ENCODE measurements at regions not wholly inside any gene's neighbourhood (a gene's known extent, or its start where the extent isn't known, plus 50 kb on each side); places are given as distances from the start of the nearest gene placed in this dataset.

GRCh38 chr22:49226096-49226495 lies 601.6 kb downstream of the BRD1 start:
- no peaks in the 10 kb centered on the region for H3K36me3 ChIP-seq
- no peaks in the 10 kb centered on the region for H3K9me3 ChIP-seq
- intact Hi-C loops (cut with DNase I), result no loop called here
- ATAC-seq, result no peak
- DNase-seq, result no peak
- no peak for TF ChIP-seq CTCF (IDR thresholded peaks at IDR 0.05)
- H3K4me3 ChIP-seq, result no peak overlapping the region
- H3K27me3 ChIP-seq, result no peaks in the 10 kb centered on the region
- no peaks in the 10 kb centered on the region for H3K4me1 ChIP-seq
- no peak overlapping the region for H3K27ac ChIP-seq

- no peak overlapping the region for H3K4me3 ChIP-seq
- no peak overlapping the region for H3K27ac ChIP-seq
- no peak for TF ChIP-seq CTCF (IDR thresholded peaks at IDR 0.05)
- no peaks in the 10 kb centered on the region for H3K36me3 ChIP-seq
- H3K4me1 ChIP-seq, result no peaks in the 10 kb centered on the region
- intact Hi-C loops (cut with DNase I), result no loop called here
- H3K9me3 ChIP-seq, result no peaks in the 10 kb centered on the region
- DNase-seq, result no peak
- ATAC-seq, result no peak
- no peaks in the 10 kb centered on the region for H3K27me3 ChIP-seq
These were observed 603.4 kb downstream of the BRD1 start for GRCh38 chr22:49224243-49224642.

- DNase-seq (peak in 1 of 4 donors; percentile 6), ATAC-seq (no peak)
- Histone ChIP-seq H3K27ac (no peak overlapping the region), H3K4me1 (no peaks in the 10 kb centered on the region), H3K4me3 (no peak overlapping the region), H3K27me3 (peaks cover 0 to 11% of the 10 kb centered on the region in 2 donors), H3K36me3 (no peaks in the 10 kb centered on the region), H3K9me3 (peaks cover 0 to 14% of the 10 kb centered on the region in 2 donors)
- intact Hi-C loops (cut with DNase I), result no loop called here
- TF ChIP-seq CTCF (IDR thresholded peaks at IDR 0.05), result no peak
These were observed 609.5 kb downstream of the BRD1 start for GRCh38 chr22:49218142-49218541.

- DNase-seq, result peak in 1 of 4 donors; percentile 14
- TF ChIP-seq CTCF (IDR thresholded peaks at IDR 0.05), result no peak
- Histone ChIP-seq H3K4me1 (no peaks in the 10 kb centered on the region), H3K27me3 (peaks cover 0 to 11% of the 10 kb centered on the region in 2 donors), H3K9me3 (peaks cover 0 to 14% of the 10 kb centered on the region in 2 donors), H3K36me3 (no peaks in the 10 kb centered on the region), H3K4me3 (no peak overlapping the region), H3K27ac (no peak overlapping the region)
- no peak for ATAC-seq
- intact Hi-C loops (cut with DNase I), result no loop called here
These were observed 611.1 kb downstream of the BRD1 start for GRCh38 chr22:49216579-49216978.

- no peak overlapping the region for H3K27ac ChIP-seq
- DNase-seq (peak in 1 of 4 donors; percentile 12), ATAC-seq (no peak)
- intact Hi-C loops (cut with DNase I), result no loop called here
- no peaks in the 10 kb centered on the region for H3K36me3 ChIP-seq
- H3K4me1 ChIP-seq, result no peaks in the 10 kb centered on the region
- no peak for TF ChIP-seq CTCF (IDR thresholded peaks at IDR 0.05)
- H3K9me3 ChIP-seq, result peaks cover 0 to 14% of the 10 kb centered on the region in 2 donors
- H3K4me3 ChIP-seq, result no peak overlapping the region
- peaks cover 0 to 11% of the 10 kb centered on the region in 2 donors for H3K27me3 ChIP-seq
These were observed 611.8 kb downstream of the BRD1 start for GRCh38 chr22:49215840-49216239.

Measured in left lung (tissue), 4 donors.